ENCODE measurements at regions not wholly inside any gene's neighbourhood (a gene's known extent, or its start where the extent isn't known, plus 50 kb on each side); places are given as distances from the start of the nearest gene placed in this dataset.

DNA sequence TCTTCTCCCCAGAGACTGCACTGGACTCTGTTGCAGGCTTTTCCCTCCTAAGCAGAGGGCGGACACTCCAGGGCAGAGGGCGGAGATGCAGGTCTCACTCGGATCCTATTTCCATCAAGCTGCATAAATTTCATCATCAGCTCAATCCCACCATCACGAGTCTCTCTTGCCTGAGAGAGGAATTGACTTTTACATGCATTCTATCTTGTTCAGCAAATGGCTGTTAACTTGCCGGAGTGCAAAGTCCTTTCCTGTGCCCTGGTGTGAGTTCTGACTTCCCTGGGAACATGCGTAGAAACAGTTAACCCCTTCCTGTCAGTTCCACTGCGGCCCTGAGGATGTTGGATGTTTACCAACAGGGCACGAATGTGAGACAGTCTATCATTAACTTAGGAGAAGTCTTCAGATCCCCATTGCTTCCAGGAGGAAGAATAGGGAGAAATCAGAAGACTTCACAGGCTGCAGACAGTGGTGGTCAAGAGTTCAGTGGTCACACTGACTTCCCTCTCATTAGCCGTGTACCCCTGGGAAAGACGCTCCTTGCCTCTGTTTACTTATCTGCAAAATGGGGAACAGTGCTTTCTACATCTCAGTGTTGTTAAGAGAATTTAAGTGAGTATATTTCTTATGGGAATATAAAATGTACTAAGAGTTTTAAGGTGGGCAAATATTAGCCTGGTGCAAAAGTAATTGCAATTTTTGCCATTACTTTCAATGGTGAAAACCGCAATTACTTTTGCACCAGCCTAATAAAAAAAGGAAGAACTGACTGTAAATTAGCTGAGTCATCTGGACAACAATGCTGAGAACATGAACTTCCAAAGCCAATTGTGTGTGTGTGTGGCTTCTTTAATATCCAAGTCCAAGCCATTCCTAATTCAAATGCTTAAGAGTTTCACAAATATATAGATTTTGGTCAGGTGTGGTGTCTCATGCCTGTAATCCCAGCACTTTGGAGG, 248.0 kb downstream of the DRD1 start (continued):
- TF ChIP-seq, protein P1, sequence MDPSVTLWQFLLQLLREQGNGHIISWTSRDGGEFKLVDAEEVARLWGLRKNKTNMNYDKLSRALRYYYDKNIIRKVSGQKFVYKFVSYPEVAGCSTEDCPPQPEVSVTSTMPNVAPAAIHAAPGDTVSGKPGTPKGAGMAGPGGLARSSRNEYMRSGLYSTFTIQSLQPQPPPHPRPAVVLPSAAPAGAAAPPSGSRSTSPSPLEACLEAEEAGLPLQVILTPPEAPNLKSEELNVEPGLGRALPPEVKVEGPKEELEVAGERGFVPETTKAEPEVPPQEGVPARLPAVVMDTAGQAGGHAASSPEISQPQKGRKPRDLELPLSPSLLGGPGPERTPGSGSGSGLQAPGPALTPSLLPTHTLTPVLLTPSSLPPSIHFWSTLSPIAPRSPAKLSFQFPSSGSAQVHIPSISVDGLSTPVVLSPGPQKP (IDR thresholded peaks at IDR 0.05; ENCODE audit: borderline replicate concordance, low read depth, low read length): no peak

DNA sequence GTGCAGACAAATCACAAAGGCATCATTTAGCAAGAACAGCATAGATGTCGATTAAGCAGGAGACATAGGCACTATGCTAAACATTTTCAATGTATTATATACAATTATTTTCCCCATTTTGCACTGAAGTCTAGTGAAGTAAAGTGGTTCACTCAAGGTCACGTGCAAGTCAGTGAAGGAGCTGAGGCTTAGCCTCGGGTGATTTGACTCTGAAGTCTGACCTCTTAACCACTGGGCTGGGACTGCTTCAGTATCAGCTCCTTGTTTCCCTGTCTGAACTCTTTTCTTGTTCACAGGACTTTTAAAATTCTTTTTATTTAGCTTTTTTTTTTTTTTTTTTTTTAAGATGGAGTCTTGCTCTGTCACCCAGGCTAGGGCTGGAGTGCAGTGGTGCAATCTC, 262.7 kb downstream of the DRD1 start:
- ChIA-PET POLR2A (ENCODE audit: unreplicated experiment) (no interaction called here), CTCF (no interaction called here)
- DNase-seq (no peak), ATAC-seq (ENCODE audit: low read depth) (no peak)
- Histone ChIP-seq H2AK5ac (ENCODE audit: low read depth, low read length) (no peak overlapping the region), H3K23ac (ENCODE audit: low read depth, low read length) (no peak overlapping the region), H3K36me3 (ENCODE audit: control insufficient read depth, insufficient read depth, low read length) (no peaks in the 10 kb centered on the region), H2BK15ac (ENCODE audit: low read depth, low read length) (no peak overlapping the region), H3K4ac (ENCODE audit: low read depth, low read length) (no peak overlapping the region), H3K4me2 (ENCODE audit: low read depth, low read length) (no peak overlapping the region), H2AFZ (replicated peaks; ENCODE audit: low read length, poor library complexity) (no peak overlapping the region), H3K56ac (ENCODE audit: extremely low read depth, insufficient read depth, low read length) (no peak overlapping the region), H4K5ac (ENCODE audit: low read depth, low read length) (no peak overlapping the region), H4K8ac (ENCODE audit: low read depth in 2 of 2, low read length in 2 of 2) (no peak overlapping the region), H3K9me1 (ENCODE audit: insufficient read depth, low read length) (no peaks in the 10 kb centered on the region), H3K9me3 (ENCODE audit: control insufficient read depth, insufficient read depth, low read length) (no peaks in the 10 kb centered on the region), H2BK20ac (ENCODE audit: low read depth, low read length) (no peak overlapping the region), H3K18ac (ENCODE audit: low read depth, low read length) (no peak overlapping the region), H3K79me1 (ENCODE audit: low read depth in 1 of 2, low read length in 2 of 2) (no peaks in the 10 kb centered on the region), H3K27me3 (ENCODE audit: control insufficient read depth, insufficient read depth, low read length) (no peaks in the 10 kb centered on the region), H3K27ac (ENCODE audit: insufficient read depth, low read length) (no peak overlapping the region), H4K91ac (ENCODE audit: insufficient read depth, low read depth, low read length) (no peak overlapping the region), H3K14ac (replicated peaks; ENCODE audit: low read depth, low read length) (no peak overlapping the region), H3K4me1 (ENCODE audit: control insufficient read depth, insufficient read depth, low read length) (no peaks in the 10 kb centered on the region), H2BK5ac (ENCODE audit: low read depth, low read length, poor library complexity, severe bottlenecking) (no peak overlapping the region), H2BK120ac (ENCODE audit: low read depth, low read length) (no peak overlapping the region), H4K20me1 (ENCODE audit: insufficient read depth, low read length) (no peaks in the 10 kb centered on the region), H3K4me3 (ENCODE audit: insufficient read depth, low read depth, low read length) (no peak overlapping the region), H2AK9ac (replicated peaks; ENCODE audit: low read depth, low read length, poor library complexity) (no peak overlapping the region), H3K9ac (ENCODE audit: low read depth, low read length) (no peak overlapping the region)
- intact Hi-C loops (cut with micrococcal nuclease): no loop called here
- dilution Hi-C loops (cut with HindIII; ENCODE audit: low sequenced_read_pairs, unreplicated experiment): no loop called here
- no TSS peak for BruUV-seq (replicated peaks)
- in situ Hi-C loops (cut with MboI; ENCODE audit: low sequenced_read_pairs): no loop called here
- WGBS, 2 experiments (ENCODE audit: extremely low coverage in 2 of 2, insufficient read length in 1 of 2): no CpG with 5 or more reads among the region's 3 CpGs
- TF ChIP-seq MXI1 (IDR thresholded peaks at IDR 0.05; ENCODE audit: borderline replicate concordance, low read depth, low read length) (no peak), FOS (IDR thresholded peaks at IDR 0.05; ENCODE audit: low read depth, low read length) (no peak), NFE2L2 (IDR thresholded peaks at IDR 0.05; ENCODE audit: low read depth, low read length) (no peak), MAFK (IDR thresholded peaks at IDR 0.05; ENCODE audit: low read depth, low read length) (no peak), RFX5 (IDR thresholded peaks at IDR 0.05; ENCODE audit: low read depth, low read length) (no peak), BHLHE40 (IDR thresholded peaks at IDR 0.05; ENCODE audit: low read depth, low read length) (no peak), RAD21 (IDR thresholded peaks at IDR 0.05; ENCODE audit: low read length) (no peak), POLR2A (IDR thresholded peaks at IDR 0.05; ENCODE audit: low read depth, low read length) (no peak)
- TF ChIP-seq, protein P2, sequence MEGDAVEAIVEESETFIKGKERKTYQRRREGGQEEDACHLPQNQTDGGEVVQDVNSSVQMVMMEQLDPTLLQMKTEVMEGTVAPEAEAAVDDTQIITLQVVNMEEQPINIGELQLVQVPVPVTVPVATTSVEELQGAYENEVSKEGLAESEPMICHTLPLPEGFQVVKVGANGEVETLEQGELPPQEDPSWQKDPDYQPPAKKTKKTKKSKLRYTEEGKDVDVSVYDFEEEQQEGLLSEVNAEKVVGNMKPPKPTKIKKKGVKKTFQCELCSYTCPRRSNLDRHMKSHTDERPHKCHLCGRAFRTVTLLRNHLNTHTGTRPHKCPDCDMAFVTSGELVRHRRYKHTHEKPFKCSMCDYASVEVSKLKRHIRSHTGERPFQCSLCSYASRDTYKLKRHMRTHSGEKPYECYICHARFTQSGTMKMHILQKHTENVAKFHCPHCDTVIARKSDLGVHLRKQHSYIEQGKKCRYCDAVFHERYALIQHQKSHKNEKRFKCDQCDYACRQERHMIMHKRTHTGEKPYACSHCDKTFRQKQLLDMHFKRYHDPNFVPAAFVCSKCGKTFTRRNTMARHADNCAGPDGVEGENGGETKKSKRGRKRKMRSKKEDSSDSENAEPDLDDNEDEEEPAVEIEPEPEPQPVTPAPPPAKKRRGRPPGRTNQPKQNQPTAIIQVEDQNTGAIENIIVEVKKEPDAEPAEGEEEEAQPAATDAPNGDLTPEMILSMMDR (conservative IDR thresholded peaks at IDR 0.05; ENCODE audit: low read depth, low read length): no peak
- TF ChIP-seq, protein P3, sequence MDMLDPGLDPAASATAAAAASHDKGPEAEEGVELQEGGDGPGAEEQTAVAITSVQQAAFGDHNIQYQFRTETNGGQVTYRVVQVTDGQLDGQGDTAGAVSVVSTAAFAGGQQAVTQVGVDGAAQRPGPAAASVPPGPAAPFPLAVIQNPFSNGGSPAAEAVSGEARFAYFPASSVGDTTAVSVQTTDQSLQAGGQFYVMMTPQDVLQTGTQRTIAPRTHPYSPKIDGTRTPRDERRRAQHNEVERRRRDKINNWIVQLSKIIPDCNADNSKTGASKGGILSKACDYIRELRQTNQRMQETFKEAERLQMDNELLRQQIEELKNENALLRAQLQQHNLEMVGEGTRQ (IDR thresholded peaks at IDR 0.05; ENCODE audit: low read depth, low read length): no peak
- TF ChIP-seq, protein P1 (IDR thresholded peaks at IDR 0.05; ENCODE audit: borderline replicate concordance, low read depth, low read length): no peak
